MM.1S (cell line): ENCODE measurements at regions not wholly inside any gene's neighbourhood (a gene's known extent, or its start where the extent isn't known, plus 50 kb on each side); places are given as distances from the start of the nearest gene placed in this dataset.

Experiments used
- EZH2phosphoT487 ChIP-seq: fragments of 300-600 bp; sonication (generic); IDR thresholded peaks from 2 replicates; pipeline ENCODE4 v1.6.1; 2018; ENCODE audit warnings: antibody characterized with exemption, low read length
- TF ChIP-seq, protein P1 (sequence below): fragments of 300-600 bp; sonication (generic); IDR thresholded peaks from 2 replicates; pipeline ENCODE4 v1.5.1; 2016; ENCODE audit warnings: antibody characterized with exemption, low read length, mixed read lengths

DNA sequence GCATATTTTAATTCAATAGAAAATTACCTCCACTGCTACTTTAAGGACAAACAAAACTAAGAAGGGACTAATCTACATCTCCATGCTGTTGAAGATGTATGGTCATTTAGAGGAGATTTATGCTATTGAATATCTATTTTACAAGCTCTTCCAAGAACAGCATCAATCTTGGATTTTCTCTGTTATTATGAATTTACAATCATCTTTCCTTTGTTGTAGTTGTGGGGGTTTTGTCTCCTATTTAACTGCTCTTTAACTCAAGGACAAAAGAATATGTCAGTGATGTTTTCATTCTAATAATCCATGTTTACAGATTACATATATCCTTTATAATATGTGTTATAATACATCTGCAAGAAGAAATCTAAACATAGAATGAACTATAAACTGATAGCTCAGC lies 907.8 kb downstream of the ROBO2 start:
- TF ChIP-seq, protein P1, sequence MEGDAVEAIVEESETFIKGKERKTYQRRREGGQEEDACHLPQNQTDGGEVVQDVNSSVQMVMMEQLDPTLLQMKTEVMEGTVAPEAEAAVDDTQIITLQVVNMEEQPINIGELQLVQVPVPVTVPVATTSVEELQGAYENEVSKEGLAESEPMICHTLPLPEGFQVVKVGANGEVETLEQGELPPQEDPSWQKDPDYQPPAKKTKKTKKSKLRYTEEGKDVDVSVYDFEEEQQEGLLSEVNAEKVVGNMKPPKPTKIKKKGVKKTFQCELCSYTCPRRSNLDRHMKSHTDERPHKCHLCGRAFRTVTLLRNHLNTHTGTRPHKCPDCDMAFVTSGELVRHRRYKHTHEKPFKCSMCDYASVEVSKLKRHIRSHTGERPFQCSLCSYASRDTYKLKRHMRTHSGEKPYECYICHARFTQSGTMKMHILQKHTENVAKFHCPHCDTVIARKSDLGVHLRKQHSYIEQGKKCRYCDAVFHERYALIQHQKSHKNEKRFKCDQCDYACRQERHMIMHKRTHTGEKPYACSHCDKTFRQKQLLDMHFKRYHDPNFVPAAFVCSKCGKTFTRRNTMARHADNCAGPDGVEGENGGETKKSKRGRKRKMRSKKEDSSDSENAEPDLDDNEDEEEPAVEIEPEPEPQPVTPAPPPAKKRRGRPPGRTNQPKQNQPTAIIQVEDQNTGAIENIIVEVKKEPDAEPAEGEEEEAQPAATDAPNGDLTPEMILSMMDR, result no peak
- TF ChIP-seq EZH2phosphoT487, result no peak
